MCF 10A (cell line): ENCODE measurements at regions not wholly inside any gene's neighbourhood (a gene's known extent, or its start where the extent isn't known, plus 50 kb on each side); places are given as distances from the start of the nearest gene placed in this dataset.

ENCODE experiments used
- BruUV-seq: library from RNA; stranded (reverse); fragments of 400-500 nt; replicated peaks from 2 replicates; lab custom pipeline; 2021; lab: Mats Ljungman, UMichigan
- CTCF ChIA-PET: fragments of 300-600 bp; sonication (Branson Sonifier 250); formaldehyde crosslinking; extraction: SDS; loops from one replicate; lab custom pipeline; 2021; ENCODE audit warnings: antibody characterized with exemption, inconsistent platforms; lab: Yijun Ruan, JAX
- POLR2A ChIA-PET: fragments of 300-600, 350-650 bp; sonication (Branson Sonifier 250); formaldehyde crosslinking; extraction: SDS; loops from one replicate; lab custom pipeline; 2020; ENCODE audit warnings: antibody characterized with exemption, inconsistent platforms; lab: Yijun Ruan, JAX
- DNase-seq: peaks from one replicate; pipeline ENCODE4 v3.0.0-alpha.2; 2018; ENCODE audit not compliant: unreplicated experiment
- H3K27ac Mint-ChIP-seq: one replicate; pipeline ENCODE4 v1.8.0; 2022; ENCODE audit warnings: mild to moderate bottlenecking, low read depth, mixed read lengths; ENCODE audit not compliant: unreplicated experiment
- H3K27me3 Mint-ChIP-seq: one replicate; pipeline ENCODE4 v1.8.0; 2022; ENCODE audit warnings: mixed read lengths; ENCODE audit not compliant: insufficient read depth, unreplicated experiment
- H3K36me3 Mint-ChIP-seq: one replicate; pipeline ENCODE4 v1.8.0; 2022; ENCODE audit warnings: mild to moderate bottlenecking, moderate library complexity, mixed read lengths; ENCODE audit not compliant: insufficient read depth, unreplicated experiment
- H3K4me1 Mint-ChIP-seq: one replicate; pipeline ENCODE4 v1.8.0; 2022; ENCODE audit warnings: mixed read lengths; ENCODE audit not compliant: insufficient read depth, unreplicated experiment
- H3K4me3 Mint-ChIP-seq: one replicate; pipeline ENCODE4 v1.8.0; 2022; ENCODE audit warnings: mild to moderate bottlenecking, moderate library complexity, mixed read lengths; ENCODE audit not compliant: unreplicated experiment
- H3K9me3 Mint-ChIP-seq: one replicate; pipeline ENCODE4 v1.8.0; 2022; ENCODE audit warnings: mixed read lengths; ENCODE audit not compliant: unreplicated experiment
- CTCF ChIP-seq: fragments of 200-600 bp; IDR thresholded peaks from one replicate; pipeline ENCODE4 v1.8.0; 2022; ENCODE audit warnings: antibody characterized with exemption, mild to moderate bottlenecking; ENCODE audit not compliant: unreplicated experiment
- intact Hi-C: fragments of 100-400 bp; cut with micrococcal nuclease; formaldehyde crosslinking; loops from 2 replicates; pipeline ENCODE4 v1.14.1; 2022

GRCh38 chr6:147707524-147707923 lies 199.0 kb downstream of the SAMD5 start:
- peaks cover 9% of the 10 kb centered on the region for H3K4me1 Mint-ChIP-seq
- no peak overlapping the region for H3K4me3 Mint-ChIP-seq
- no peak for TF ChIP-seq CTCF
- ChIA-PET POLR2A (no interaction called here), CTCF (no interaction called here)
- H3K36me3 Mint-ChIP-seq, result no peaks in the 10 kb centered on the region
- H3K27ac Mint-ChIP-seq, result no peak overlapping the region
- no peaks in the 10 kb centered on the region for H3K9me3 Mint-ChIP-seq
- no peak for DNase-seq
- no TSS peak for BruUV-seq
- intact Hi-C loops, result no loop called here
- no peaks in the 10 kb centered on the region for H3K27me3 Mint-ChIP-seq

- DNase-seq, result no peak
- H3K36me3 Mint-ChIP-seq, result no peaks in the 10 kb centered on the region
- BruUV-seq, result no TSS peak
- H3K4me3 Mint-ChIP-seq, result no peak overlapping the region
- H3K9me3 Mint-ChIP-seq, result no peaks in the 10 kb centered on the region
- ChIA-PET CTCF (no interaction called here), POLR2A (interaction anchor here (0.5 kb wide), 1 partner anchor 351 kb away, joined by 3 read pairs; no protein-coding TSS in a partner anchor)
- no peak for TF ChIP-seq CTCF
- H3K27ac Mint-ChIP-seq, result no peak overlapping the region
- intact Hi-C loops, result no loop called here
- no peaks in the 10 kb centered on the region for H3K27me3 Mint-ChIP-seq
- H3K4me1 Mint-ChIP-seq, result peaks cover 9% of the 10 kb centered on the region
These were observed 199.7 kb downstream of the SAMD5 start for GRCh38 chr6:147708170-147708569.

GRCh38 chr6:147709396-147710272 lies 201.1 kb downstream of the SAMD5 start:
- no peak for DNase-seq

More at GRCh38 chr6:147709396-147710272, 201.1 kb downstream of the SAMD5 start:
- H3K9me3 Mint-ChIP-seq, result no peaks in the 10 kb centered on the region
- ChIA-PET CTCF (interaction anchor here (0.6 to 0.7 kb wide), 3 partner anchors 10 to 421 kb away, joined by 3 read pairs; no protein-coding TSS in a partner anchor), POLR2A (interaction anchor here (0.7 kb wide), 1 partner anchor 84 kb away, joined by 3 read pairs; no protein-coding TSS in a partner anchor)
- intact Hi-C loops, result no loop called here
- H3K4me1 Mint-ChIP-seq, result peaks cover 9% of the 10 kb centered on the region
- no peaks in the 10 kb centered on the region for H3K27me3 Mint-ChIP-seq
- BruUV-seq, result no TSS peak
- H3K36me3 Mint-ChIP-seq, result no peaks in the 10 kb centered on the region
- H3K27ac Mint-ChIP-seq, result no peak overlapping the region
- no peak for TF ChIP-seq CTCF
- H3K4me3 Mint-ChIP-seq, result no peak overlapping the region
